Endothelial cell of hepatic sinusoid (primary cell): ENCODE measurements at regions not wholly inside any gene's neighbourhood (a gene's known extent, or its start where the extent isn't known, plus 50 kb on each side); places are given as distances from the start of the nearest gene placed in this dataset.

ENCODE experiments used
- in situ Hi-C: cut with HindIII; loops from 2 replicates; pipeline ENCODE4 v1.10.0; 2017; ENCODE audit warnings: low sequenced_read_pairs

- in situ Hi-C loops: loop anchor here (5.0 kb wide), 1 partner anchor 50 kb away; no protein-coding TSS in a partner anchor
These were observed 498.8 kb upstream of the C1orf87 start for GRCh38 chr1:60572378-60572777.

- in situ Hi-C loops: loop anchor here (5.0 kb wide), 1 partner anchor 50 kb away; no protein-coding TSS in a partner anchor
These were observed 498.2 kb upstream of the C1orf87 start for GRCh38 chr1:60571811-60572210.

- in situ Hi-C loops: no loop called here
These were observed 495.6 kb upstream of the C1orf87 start for GRCh38 chr1:60569189-60569588.

- in situ Hi-C loops: no loop called here
These were observed 493.7 kb upstream of the C1orf87 start for GRCh38 chr1:60567256-60567655.

GRCh38 chr1:60564916-60565750 lies 491.6 kb upstream of the C1orf87 start:
- in situ Hi-C loops: no loop called here

GRCh38 chr1:60563777-60564535 lies 490.4 kb upstream of the C1orf87 start:
- in situ Hi-C loops: no loop called here

DNA sequence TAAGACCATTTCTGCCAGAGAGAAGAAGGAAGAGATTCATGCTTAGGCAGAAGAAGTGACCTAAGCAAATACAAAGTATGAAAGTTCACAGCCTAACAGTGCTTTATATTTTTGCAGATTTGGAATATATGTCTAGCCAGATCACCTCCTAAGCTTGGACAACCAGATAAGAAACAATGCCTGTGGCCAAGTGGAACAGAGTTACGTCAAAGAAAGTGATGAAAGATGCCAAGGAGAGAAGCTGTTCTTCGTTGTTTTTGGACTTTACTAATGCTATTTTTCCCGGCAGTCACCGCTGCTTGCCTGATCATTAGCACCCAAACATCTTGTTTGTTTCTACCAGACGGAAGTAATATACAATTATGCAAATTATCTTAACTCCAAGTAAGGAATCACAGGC lies 489.2 kb upstream of the C1orf87 start:
- in situ Hi-C loops: no loop called here

DNA sequence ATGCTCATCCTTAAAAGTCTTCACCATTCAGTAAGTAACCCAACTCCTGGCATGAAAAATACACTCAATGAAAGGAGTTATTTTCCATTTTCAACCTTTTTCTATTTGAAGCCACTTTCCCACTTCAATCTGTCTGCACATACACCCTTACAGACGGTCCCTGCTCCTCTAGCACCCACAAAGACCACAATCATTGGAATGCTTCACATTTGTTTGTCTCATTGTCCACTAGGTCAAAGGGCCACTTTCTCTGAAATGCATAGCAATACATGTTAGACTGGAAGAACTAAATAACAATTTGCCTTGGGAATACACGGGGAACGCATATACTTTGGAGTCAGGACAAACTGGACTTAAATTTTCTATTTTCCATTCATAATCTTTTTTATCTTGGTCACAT lies 487.1 kb upstream of the C1orf87 start:
- in situ Hi-C loops: no loop called here

- in situ Hi-C loops: no loop called here
These were observed 484.7 kb upstream of the C1orf87 start for GRCh38 chr1:60558236-60558635.

- in situ Hi-C loops: no loop called here
These were observed 480.2 kb upstream of the C1orf87 start for GRCh38 chr1:60553730-60554129.

DNA sequence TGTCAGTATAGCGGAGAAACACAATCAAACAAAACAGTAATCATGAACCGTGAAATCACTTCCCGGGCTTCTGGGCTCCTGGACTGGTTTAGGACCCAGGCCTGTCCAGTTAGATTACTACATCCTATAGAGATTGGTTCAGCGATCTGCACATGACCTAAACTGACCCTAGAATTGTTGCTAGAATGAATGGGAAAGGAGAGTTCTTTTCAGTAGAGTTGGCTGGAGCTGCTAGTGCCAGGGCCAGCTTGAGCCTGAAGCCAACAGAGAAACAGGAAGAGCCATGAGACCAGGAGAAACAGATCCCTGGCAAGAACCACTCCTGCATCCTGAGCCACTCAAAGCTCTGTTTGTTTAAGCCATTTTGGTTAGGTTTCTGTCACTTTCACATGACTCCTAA lies 474.3 kb upstream of the C1orf87 start:
- in situ Hi-C loops: no loop called here

DNA sequence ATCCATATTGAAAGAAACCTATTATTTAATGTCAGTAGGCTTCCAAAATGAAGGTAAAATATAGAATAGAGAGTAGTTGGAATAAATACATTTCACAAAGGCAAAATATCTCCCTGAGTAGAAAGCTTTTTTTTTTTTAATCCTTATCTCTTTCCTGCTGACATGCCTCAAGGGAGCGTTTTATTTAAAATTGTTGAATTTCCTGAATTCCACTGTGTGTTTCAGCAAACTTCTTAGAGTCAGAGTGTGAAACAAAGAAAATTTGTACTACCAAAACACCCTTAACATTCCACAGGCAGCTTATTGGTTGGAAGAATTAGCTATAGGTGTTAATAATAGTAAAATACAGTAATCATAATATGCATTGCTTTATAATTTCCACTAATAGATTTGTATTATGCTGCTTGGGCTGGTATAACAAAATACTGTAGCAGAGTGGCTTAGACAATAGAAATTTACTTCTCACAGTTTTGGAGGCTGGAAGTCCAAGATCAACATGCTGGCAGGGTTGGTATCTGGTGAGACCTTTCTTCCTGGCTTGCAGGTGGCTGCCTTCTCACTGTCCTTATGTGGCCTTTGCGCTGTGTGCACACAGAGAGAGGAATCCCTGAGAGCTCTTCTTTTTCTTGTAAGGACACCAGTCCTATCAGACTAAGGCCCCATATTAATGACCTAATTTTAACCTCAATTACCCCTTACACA lies 468.4 kb upstream of the C1orf87 start:
- in situ Hi-C loops: no loop called here

- in situ Hi-C loops: no loop called here
These were observed 466.6 kb upstream of the C1orf87 start for GRCh38 chr1:60540141-60540540.

GRCh38 chr1:60535713-60536112 lies 462.1 kb upstream of the C1orf87 start:
- in situ Hi-C loops: no loop called here

- in situ Hi-C loops: no loop called here
These were observed 454.0 kb upstream of the C1orf87 start for GRCh38 chr1:60527567-60527966.

DNA sequence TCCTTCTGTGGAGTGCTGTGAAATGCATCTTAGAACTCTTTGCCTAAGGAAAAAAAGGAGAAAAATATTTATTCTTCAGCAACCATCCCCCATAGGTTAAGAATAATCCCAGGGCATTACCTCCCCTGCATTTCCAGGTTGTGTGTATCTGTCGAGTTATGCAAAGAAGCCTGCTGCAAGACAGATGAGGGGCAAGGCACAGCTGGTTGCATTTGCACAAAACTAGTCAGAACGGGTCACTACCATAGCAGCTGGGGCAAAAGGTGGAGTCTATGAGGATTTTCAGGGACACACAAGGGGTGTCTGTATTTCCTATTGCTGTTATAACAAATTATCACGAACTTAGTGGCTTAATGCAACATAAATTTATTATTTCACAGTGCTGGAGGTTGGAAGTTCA lies 443.4 kb upstream of the C1orf87 start:
- in situ Hi-C loops: no loop called here

- in situ Hi-C loops: no loop called here
These were observed 436.6 kb upstream of the C1orf87 start for GRCh38 chr1:60510162-60510561.

DNA sequence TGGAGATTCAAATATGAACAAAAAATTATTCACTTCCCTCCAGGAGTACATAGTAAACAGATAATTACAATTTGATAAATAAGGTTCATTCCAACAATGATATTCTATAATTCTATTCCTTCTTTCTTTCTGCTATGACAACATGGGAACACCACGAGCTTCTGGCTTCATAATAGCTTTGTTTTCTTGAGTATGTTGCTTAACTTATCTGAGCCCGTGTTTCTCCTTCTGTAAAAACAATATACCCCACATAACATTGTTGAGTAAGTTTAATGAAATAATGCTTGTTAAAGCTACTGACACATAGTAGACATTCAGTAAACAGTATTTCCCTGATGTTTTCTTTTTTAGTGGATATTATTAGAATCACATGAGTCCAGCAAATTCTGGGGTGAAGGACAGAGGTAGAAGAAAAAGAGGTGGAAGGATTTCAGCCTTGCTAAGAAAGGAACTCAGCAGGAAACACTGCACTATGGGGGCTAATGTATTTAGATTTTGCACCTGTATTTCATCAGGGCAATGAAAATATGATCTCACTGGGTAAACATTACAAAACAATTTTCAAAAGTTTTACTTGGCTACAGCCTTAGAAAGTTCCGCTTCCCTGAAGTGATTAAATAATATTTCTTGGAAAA lies 430.8 kb upstream of the C1orf87 start:
- in situ Hi-C loops: no loop called here

DNA sequence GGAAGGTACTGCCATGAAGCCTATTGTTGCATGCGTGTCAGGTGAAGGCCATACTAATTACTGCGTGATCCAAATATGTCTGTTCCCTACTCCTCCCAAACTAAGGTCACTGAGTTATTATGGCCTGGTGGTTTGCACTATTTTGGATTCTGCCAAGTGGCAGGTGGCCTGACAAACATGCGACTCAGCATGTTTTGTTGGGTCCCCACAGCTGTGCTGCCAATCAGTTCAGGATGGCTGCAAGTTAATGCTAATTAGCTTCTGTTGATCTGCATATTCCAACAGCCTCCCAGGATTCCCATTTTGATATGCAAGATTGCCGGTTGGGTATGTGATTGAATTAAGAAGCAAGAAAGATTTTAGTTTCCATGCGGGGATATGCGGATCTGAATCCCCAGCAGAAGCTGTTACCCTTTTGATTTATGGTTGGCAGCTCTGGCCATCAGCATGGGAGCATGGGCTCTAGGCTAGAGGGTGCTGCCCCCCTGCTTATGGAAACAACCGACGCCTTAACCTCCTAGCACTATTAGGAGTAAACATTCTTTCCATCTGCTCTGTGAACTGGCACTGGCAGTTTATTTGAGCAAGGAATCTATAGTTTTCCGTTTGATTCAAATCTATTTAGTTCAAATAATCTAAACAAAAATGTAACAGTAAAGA lies 429.8 kb upstream of the C1orf87 start:
- in situ Hi-C loops: no loop called here

- in situ Hi-C loops: no loop called here
These were observed 428.9 kb upstream of the C1orf87 start for GRCh38 chr1:60502506-60502905.
